HL-60 (cell line): ENCODE measurements at regions not wholly inside any gene's neighbourhood (a gene's known extent, or its start where the extent isn't known, plus 50 kb on each side); places are given as distances from the start of the nearest gene placed in this dataset.

ENCODE experiments used
- DNase-seq, 2 experiments: peaks; one replicate each; pipeline ENCODE4 v3.0.0-alpha.2; 2010 to 2020; ENCODE audit warnings: low read depth in 1 of 2, low spot score in 1 of 2
- H3K27ac ChIP-seq: fragments of 250-450 bp; sonication (Bioruptor Pico); replicated peaks from 2 replicates; pipeline ENCODE4 v1.5.1; 2020; ENCODE audit warnings: mild to moderate bottlenecking, moderate library complexity
- H3K27me3 ChIP-seq: fragments of 250-450 bp; sonication (Bioruptor Pico); 2 replicates; pipeline ENCODE4 v1.5.1; 2021; ENCODE audit warnings: mild to moderate bottlenecking, moderate library complexity; ENCODE audit not compliant: insufficient read depth, poor library complexity, severe bottlenecking
- H3K4me3 ChIP-seq: replicated peaks from 2 replicates; pipeline ENCODE4 v1.5.1; 2011; ENCODE audit warnings: mild to moderate bottlenecking, control low read depth, low read length; ENCODE audit not compliant: insufficient read depth
- GABPA ChIP-seq: IDR thresholded peaks from 2 replicates; pipeline ENCODE4 v1.6.1; 2012; ENCODE audit warnings: low read depth
- POLR2AphosphoS5 ChIP-seq: IDR thresholded peaks from 2 replicates; pipeline ENCODE4 v1.6.1; 2012; ENCODE audit warnings: low read depth
- SPI1 ChIP-seq: IDR thresholded peaks from 2 replicates; pipeline ENCODE4 v1.6.1; 2012; ENCODE audit warnings: low read depth, mild to moderate bottlenecking, borderline replicate concordance
- TF ChIP-seq, protein P1 (sequence below): IDR thresholded peaks from 2 replicates; pipeline ENCODE4 v1.6.1; 2012; ENCODE audit warnings: low read depth; ENCODE audit not compliant: insufficient replicate concordance
- TF ChIP-seq, protein P2 (sequence below): IDR thresholded peaks from one replicate; pipeline ENCODE4 v1.5.1; 2011; ENCODE audit warnings: low read length, control low read depth, inconsistent platforms; ENCODE audit not compliant: insufficient read depth

DNA sequence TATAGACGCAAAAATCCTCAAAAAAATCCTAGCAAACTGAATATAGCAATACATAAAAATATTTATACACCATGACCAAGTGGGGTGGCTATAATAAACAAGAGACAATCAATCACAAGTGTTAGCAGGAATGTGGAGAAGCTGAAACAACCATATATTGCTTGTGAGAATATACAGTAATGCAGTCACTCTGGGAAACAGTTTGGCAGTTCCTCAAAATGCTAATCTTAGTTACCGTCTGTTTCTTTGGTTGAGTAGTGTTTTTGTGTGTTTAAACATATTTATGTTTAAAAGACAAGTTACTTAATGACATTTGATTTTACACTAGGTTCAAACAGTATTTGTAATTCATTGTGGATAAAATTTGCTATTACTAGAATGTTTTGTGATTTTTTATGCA, 792.0 kb downstream of the LTN1 start:
- TF ChIP-seq SPI1 (peak; percentile 21; the same call in 1 of the 2 replicates), POLR2AphosphoS5 (no peak)
- H3K4me3 ChIP-seq = no peak overlapping the region
- no peak overlapping the region for H3K27ac ChIP-seq
- no peaks in the 10 kb centered on the region for H3K27me3 ChIP-seq
- no peak for DNase-seq

DNA sequence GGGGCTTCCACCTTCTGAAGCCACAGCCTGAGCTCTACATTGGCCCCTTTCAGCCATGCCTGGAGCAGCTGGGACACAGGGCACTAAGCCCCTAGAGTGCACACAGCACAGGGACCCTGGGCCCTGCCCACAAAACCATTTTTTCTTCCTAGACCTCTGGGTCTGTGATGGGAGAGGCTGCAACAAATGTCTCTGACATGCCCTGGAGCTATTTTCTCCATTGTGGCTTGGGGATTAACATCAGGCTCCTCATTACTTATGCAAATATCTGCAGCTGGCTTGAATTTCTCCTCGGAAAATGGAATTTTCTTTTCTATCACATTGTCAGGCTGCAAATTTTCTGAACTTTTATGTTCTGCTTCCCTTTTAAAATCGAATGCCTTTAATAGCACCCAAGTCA, 795.7 kb downstream of the LTN1 start:
- H3K27ac ChIP-seq = no peak overlapping the region

DNA sequence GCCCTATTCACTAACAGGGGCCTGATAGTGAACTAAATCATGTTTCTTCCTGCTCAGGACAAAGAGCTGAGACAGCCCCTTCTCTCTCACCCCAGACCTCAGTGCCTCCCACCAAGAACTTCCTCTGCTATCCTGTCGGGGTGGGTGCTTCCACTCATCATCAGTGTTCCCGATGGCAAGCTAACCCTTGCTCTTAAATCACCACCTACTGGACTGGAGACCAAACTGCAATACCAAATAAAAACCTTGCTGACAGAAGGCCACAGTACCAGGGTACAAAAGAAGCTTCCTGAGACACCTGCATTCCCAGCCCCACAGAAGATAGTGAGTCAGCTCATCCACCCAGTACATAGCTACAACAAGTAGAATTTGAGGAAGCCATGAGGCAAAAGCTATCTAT, 799.5 kb downstream of the LTN1 start:
- TF ChIP-seq, protein P1, sequence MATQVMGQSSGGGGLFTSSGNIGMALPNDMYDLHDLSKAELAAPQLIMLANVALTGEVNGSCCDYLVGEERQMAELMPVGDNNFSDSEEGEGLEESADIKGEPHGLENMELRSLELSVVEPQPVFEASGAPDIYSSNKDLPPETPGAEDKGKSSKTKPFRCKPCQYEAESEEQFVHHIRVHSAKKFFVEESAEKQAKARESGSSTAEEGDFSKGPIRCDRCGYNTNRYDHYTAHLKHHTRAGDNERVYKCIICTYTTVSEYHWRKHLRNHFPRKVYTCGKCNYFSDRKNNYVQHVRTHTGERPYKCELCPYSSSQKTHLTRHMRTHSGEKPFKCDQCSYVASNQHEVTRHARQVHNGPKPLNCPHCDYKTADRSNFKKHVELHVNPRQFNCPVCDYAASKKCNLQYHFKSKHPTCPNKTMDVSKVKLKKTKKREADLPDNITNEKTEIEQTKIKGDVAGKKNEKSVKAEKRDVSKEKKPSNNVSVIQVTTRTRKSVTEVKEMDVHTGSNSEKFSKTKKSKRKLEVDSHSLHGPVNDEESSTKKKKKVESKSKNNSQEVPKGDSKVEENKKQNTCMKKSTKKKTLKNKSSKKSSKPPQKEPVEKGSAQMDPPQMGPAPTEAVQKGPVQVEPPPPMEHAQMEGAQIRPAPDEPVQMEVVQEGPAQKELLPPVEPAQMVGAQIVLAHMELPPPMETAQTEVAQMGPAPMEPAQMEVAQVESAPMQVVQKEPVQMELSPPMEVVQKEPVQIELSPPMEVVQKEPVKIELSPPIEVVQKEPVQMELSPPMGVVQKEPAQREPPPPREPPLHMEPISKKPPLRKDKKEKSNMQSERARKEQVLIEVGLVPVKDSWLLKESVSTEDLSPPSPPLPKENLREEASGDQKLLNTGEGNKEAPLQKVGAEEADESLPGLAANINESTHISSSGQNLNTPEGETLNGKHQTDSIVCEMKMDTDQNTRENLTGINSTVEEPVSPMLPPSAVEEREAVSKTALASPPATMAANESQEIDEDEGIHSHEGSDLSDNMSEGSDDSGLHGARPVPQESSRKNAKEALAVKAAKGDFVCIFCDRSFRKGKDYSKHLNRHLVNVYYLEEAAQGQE = no peak
- TF ChIP-seq SPI1 (no peak), POLR2AphosphoS5 (no peak), GABPA (no peak)
- DNase-seq = no peak
- H3K27me3 ChIP-seq = no peaks in the 10 kb centered on the region
- H3K27ac ChIP-seq = no peak overlapping the region
- no peak overlapping the region for H3K4me3 ChIP-seq

More for the DNA sequence above, 795.7 kb downstream of the LTN1 start:
- TF ChIP-seq, protein P1 = no peak
- TF ChIP-seq, protein P2, sequence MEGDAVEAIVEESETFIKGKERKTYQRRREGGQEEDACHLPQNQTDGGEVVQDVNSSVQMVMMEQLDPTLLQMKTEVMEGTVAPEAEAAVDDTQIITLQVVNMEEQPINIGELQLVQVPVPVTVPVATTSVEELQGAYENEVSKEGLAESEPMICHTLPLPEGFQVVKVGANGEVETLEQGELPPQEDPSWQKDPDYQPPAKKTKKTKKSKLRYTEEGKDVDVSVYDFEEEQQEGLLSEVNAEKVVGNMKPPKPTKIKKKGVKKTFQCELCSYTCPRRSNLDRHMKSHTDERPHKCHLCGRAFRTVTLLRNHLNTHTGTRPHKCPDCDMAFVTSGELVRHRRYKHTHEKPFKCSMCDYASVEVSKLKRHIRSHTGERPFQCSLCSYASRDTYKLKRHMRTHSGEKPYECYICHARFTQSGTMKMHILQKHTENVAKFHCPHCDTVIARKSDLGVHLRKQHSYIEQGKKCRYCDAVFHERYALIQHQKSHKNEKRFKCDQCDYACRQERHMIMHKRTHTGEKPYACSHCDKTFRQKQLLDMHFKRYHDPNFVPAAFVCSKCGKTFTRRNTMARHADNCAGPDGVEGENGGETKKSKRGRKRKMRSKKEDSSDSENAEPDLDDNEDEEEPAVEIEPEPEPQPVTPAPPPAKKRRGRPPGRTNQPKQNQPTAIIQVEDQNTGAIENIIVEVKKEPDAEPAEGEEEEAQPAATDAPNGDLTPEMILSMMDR = no peak
- TF ChIP-seq GABPA (no peak), SPI1 (no peak), POLR2AphosphoS5 (no peak)
- no peak for DNase-seq
- no peaks in the 10 kb centered on the region for H3K27me3 ChIP-seq
- H3K4me3 ChIP-seq = no peak overlapping the region

DNA sequence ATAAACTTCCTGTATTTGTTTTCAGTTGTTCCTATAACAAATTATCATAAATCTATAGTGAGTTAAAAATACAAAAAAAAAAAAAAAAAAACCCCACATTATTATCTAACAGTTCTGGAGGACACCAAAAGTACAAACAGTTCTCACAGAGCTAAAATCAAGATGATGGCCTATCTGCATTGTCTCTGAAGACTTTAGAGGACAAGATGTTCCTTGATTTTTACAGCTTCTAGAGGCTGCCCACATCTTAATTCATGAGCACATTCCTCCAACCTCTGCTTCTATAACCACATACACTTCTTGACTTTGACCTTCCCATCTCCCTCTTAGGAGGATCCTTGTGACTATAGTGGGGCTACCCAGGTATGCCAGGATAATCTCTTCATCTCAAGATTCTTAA, 806.1 kb downstream of the LTN1 start:
- Histone ChIP-seq H3K4me3 (no peak overlapping the region), H3K27ac (no peak overlapping the region), H3K27me3 (no peaks in the 10 kb centered on the region)
- TF ChIP-seq, protein P1 = no peak
- TF ChIP-seq POLR2AphosphoS5 (no peak), SPI1 (no peak), GABPA (no peak)
- TF ChIP-seq, protein P2 = no peak
- DNase-seq = no peak
